H1 (cell line): ENCODE measurements at regions not wholly inside any gene's neighbourhood (a gene's known extent, or its start where the extent isn't known, plus 50 kb on each side); places are given as distances from the start of the nearest gene placed in this dataset.

Experiments used
- CTCF ChIA-PET: fragments of 300-600 bp; sonication (Branson Sonifier 250); formaldehyde crosslinking; loops from one replicate; lab custom pipeline; 2021; ENCODE audit not compliant: partially characterized antibody; lab: Charles Lee
- POLR2A ChIA-PET: fragments of 300-600 bp; sonication (Branson Sonifier 250); formaldehyde crosslinking; loops from one replicate; lab custom pipeline; 2021; ENCODE audit warnings: inconsistent platforms; ENCODE audit not compliant: partially characterized antibody; lab: Charles Lee
- DNase-seq, 2 experiments: peaks; one replicate each; pipeline versions ENCODE4 v3.0.0 to v3.0.0-alpha.2; 2010 to 2022; ENCODE audit warnings: low spot score in 2 of 2, low read depth in 1 of 2, mixed read lengths in 1 of 2
- FAIRE-seq: peaks from 2 replicates; lab custom pipeline; 2011; peaks lifted over from hg19 to GRCh38; lab: Jason Lieb, UNC
- H2AFZ ChIP-seq: 2 replicates; pipeline ENCODE4 v1.8.1; 2012; ENCODE audit warnings: low read length, inconsistent platforms
- H2AK5ac ChIP-seq: 2 replicates; pipeline ENCODE4 v1.6.1; 2013; ENCODE audit warnings: low read depth, low read length
- H2BK120ac ChIP-seq: replicated peaks from 2 replicates; pipeline ENCODE3; 2013; ENCODE audit warnings: low read depth, low read length, inconsistent platforms
- H2BK12ac ChIP-seq: 2 replicates; pipeline ENCODE4 v1.6.1; 2013; ENCODE audit warnings: low read depth, low read length
- H2BK15ac ChIP-seq: 2 replicates; pipeline ENCODE4 v1.6.1; 2013; ENCODE audit warnings: low read length
- H2BK20ac ChIP-seq: 2 replicates; pipeline ENCODE4 v1.6.1; 2013; ENCODE audit warnings: low read length
- H2BK5ac ChIP-seq: 2 replicates; pipeline ENCODE4 v1.6.1; 2013; ENCODE audit warnings: low read depth, low read length
- H3K14ac ChIP-seq: 2 replicates; pipeline ENCODE4 v1.6.1; 2013; ENCODE audit warnings: inconsistent platforms; ENCODE audit not compliant: insufficient read length
- H3K18ac ChIP-seq: 2 replicates; pipeline ENCODE4 v1.6.1; 2013; ENCODE audit warnings: low read length; ENCODE audit errors: extremely low read depth
- H3K23ac ChIP-seq: 2 replicates; pipeline ENCODE4 v1.6.1; 2013; ENCODE audit warnings: inconsistent platforms; ENCODE audit not compliant: insufficient read length
- H3K23me2 ChIP-seq: 2 replicates; pipeline ENCODE4 v1.6.1; 2013; ENCODE audit warnings: low read depth, low read length
- H3K27ac ChIP-seq: 2 replicates; pipeline ENCODE4 v1.6.1; 2011; ENCODE audit warnings: low read depth, low read length, inconsistent platforms
- H3K27me3 ChIP-seq, 4 experiments: replicated peaks in 1 of 4; 1 replicate in 1 of 4; 2 replicates in 3 of 4; pipeline versions ENCODE4 v1.6.1 to v1.8.1; 2011 to 2013; ENCODE audit warnings: low read length in 3 of 4, mild to moderate bottlenecking in 3 of 4, inconsistent platforms in 2 of 4, mixed read lengths in 2 of 4, moderate library complexity in 1 of 4; ENCODE audit not compliant: control insufficient read depth in 3 of 4, insufficient read depth in 3 of 4; ENCODE audit errors: extremely low read depth in 1 of 4
- H3K36me3 ChIP-seq, 4 experiments: 2 replicates each; pipeline versions ENCODE4 v1.6.1 to v1.8.1; 2011 to 2013; ENCODE audit warnings: mild to moderate bottlenecking in 4 of 4, low read length in 3 of 4, moderate library complexity in 2 of 4, control low read depth in 1 of 4, inconsistent platforms in 1 of 4; ENCODE audit not compliant: insufficient read depth in 4 of 4, control insufficient read depth in 2 of 4
- H3K4ac ChIP-seq: replicated peaks from 2 replicates; pipeline ENCODE3; 2013; ENCODE audit warnings: low read length, low read depth, mixed read lengths, inconsistent platforms; ENCODE audit not compliant: insufficient read length
- H3K4me1 ChIP-seq, 4 experiments: replicated peaks in 1 of 4; 1 replicate in 1 of 4; 2 replicates in 3 of 4; pipeline versions ENCODE4 v1.6.1 to v1.8.1; 2011 to 2013; ENCODE audit warnings: low read length in 3 of 4, inconsistent platforms in 2 of 4, mixed read lengths in 1 of 4; ENCODE audit not compliant: insufficient read depth in 4 of 4, control insufficient read depth in 3 of 4
- H3K4me2 ChIP-seq, 2 experiments: 2 replicates each; pipeline versions ENCODE4 v1.6.1 to v1.8.1; 2011 to 2013; ENCODE audit warnings: low read depth in 2 of 2, low read length in 2 of 2, control low read depth in 1 of 2, inconsistent platforms in 1 of 2, mild to moderate bottlenecking in 1 of 2; ENCODE audit not compliant: insufficient read depth in 1 of 2
- H3K4me3 ChIP-seq, 4 experiments: fragments of 200-600, 300-600 bp in 1 of 4; sonication (generic), shearing (Covaris generic), sonication (Bioruptor Twin) in 1 of 4; 2 replicates each; pipeline versions ENCODE4 v1.5.1 to v1.8.1; 2011 to 2016; ENCODE audit warnings: low read length in 4 of 4, low read depth in 3 of 4, control low read depth in 2 of 4, inconsistent platforms in 2 of 4, mild to moderate bottlenecking in 2 of 4, mixed read lengths in 1 of 4, moderate library complexity in 1 of 4; ENCODE audit not compliant: insufficient read depth in 2 of 4; ENCODE audit errors: extremely low read depth in 1 of 4
- H3K56ac ChIP-seq: replicated peaks from 2 replicates; pipeline ENCODE3; 2013; ENCODE audit warnings: low read depth, mild to moderate bottlenecking, mixed read lengths, low read length, inconsistent platforms; ENCODE audit not compliant: insufficient read length
- H3K79me1 ChIP-seq: 2 replicates; pipeline ENCODE4 v1.6.1; 2013; ENCODE audit warnings: low read depth, low read length, control low read depth
- H3K79me2 ChIP-seq, 2 experiments: 2 replicates each; pipeline versions ENCODE4 v1.6.1 to v1.8.1; 2012 to 2013; ENCODE audit warnings: low read length in 2 of 2, mild to moderate bottlenecking in 2 of 2, inconsistent platforms in 1 of 2; ENCODE audit not compliant: insufficient read depth in 2 of 2, control insufficient read depth in 1 of 2
- H3K9ac ChIP-seq, 4 experiments: replicated peaks in 1 of 4; 1 replicate in 1 of 4; 2 replicates in 3 of 4; pipeline versions ENCODE4 v1.6.1 to v1.8.1; 2011 to 2013; ENCODE audit warnings: low read depth in 3 of 4, low read length in 3 of 4, control low read depth in 2 of 4, mild to moderate bottlenecking in 2 of 4, moderate library complexity in 2 of 4, inconsistent platforms in 1 of 4; ENCODE audit errors: extremely low read depth in 1 of 4
- H3K9me3 ChIP-seq, 2 experiments: 2 replicates each; pipeline versions ENCODE4 v1.6.1 to v1.8.1; 2012 to 2013; ENCODE audit warnings: mild to moderate bottlenecking in 2 of 2, moderate library complexity in 2 of 2, control low read depth in 1 of 2, inconsistent platforms in 1 of 2, low read depth in 1 of 2, low read length in 1 of 2, mixed read lengths in 1 of 2; ENCODE audit not compliant: insufficient read depth in 2 of 2
- H4K20me1 ChIP-seq, 2 experiments: replicated peaks in 1 of 2; 2 replicates each; pipeline versions ENCODE3 to v1.8.1; 2011 to 2013; ENCODE audit warnings: inconsistent platforms in 2 of 2, low read length in 2 of 2, mild to moderate bottlenecking in 1 of 2; ENCODE audit not compliant: insufficient read depth in 2 of 2, control insufficient read depth in 1 of 2
- H4K5ac ChIP-seq: 2 replicates; pipeline ENCODE4 v1.6.1; 2013; ENCODE audit warnings: low read length, low read depth, mixed read lengths, inconsistent platforms; ENCODE audit not compliant: insufficient read length
- H4K8ac ChIP-seq: 2 replicates; pipeline ENCODE4 v1.8.0; 2013; ENCODE audit warnings: mild to moderate bottlenecking, moderate library complexity, low read length, inconsistent platforms; ENCODE audit not compliant: insufficient read depth; ENCODE audit errors: extremely low read depth
- H4K91ac ChIP-seq: replicated peaks from 2 replicates; pipeline ENCODE3; 2013; ENCODE audit warnings: low read length, mixed read lengths, inconsistent platforms; ENCODE audit not compliant: insufficient read length
- CTBP2 ChIP-seq: IDR thresholded peaks from 2 replicates; pipeline ENCODE4 v1.7.0; 2011; ENCODE audit warnings: borderline replicate concordance, mild to moderate bottlenecking, moderate library complexity, mixed read lengths, low read length; ENCODE audit not compliant: insufficient read depth, insufficient read length
- JUND ChIP-seq: IDR thresholded peaks from 2 replicates; pipeline ENCODE4 v1.6.1; 2011; ENCODE audit warnings: mild to moderate bottlenecking, improper control_type of control experiment, low read length
- POLR2AphosphoS5 ChIP-seq: IDR thresholded peaks from 2 replicates; pipeline ENCODE4 v1.6.1; 2011; ENCODE audit warnings: low read depth, low read length
- RBBP5 ChIP-seq: IDR thresholded peaks from 2 replicates; pipeline ENCODE4 v1.7.1; 2012; ENCODE audit warnings: low read depth, mild to moderate bottlenecking, inconsistent platforms, low read length, moderate library complexity, borderline replicate concordance
- WGBS, 2 experiments: shearing (Covaris generic) in 1 of 2; methylation state at CpG; one replicate each; pipeline versions ENCODE4 v1.1.6 to v1.1.7; 2013 to 2015; ENCODE audit warnings: low lambda C conversion rate in 2 of 2, mixed read lengths in 2 of 2, inconsistent platforms in 1 of 2, low coverage in 1 of 2, missing lambda C conversion rate in 1 of 2; ENCODE audit not compliant: insufficient replicate concordance in 2 of 2, insufficient coverage in 1 of 2, insufficient read length in 1 of 2; ENCODE audit errors: extremely low coverage in 1 of 2, missing lambda C conversion rate in 1 of 2; 5-methylcytosine and 5-hydroxymethylcytosine counted together

- Histone ChIP-seq H3K9ac (no peak overlapping the region), H2BK120ac (no peak overlapping the region), H3K23ac (no peak overlapping the region), H2BK15ac (no peak overlapping the region), H3K9me3 (0 out of 4 replicates have a peak, but pooled peaks cover 0 to 3% of the 10 kb centered on the region in 2 experiments), H4K20me1 (no peaks in the 10 kb centered on the region), H2AK5ac (no peak overlapping the region), H4K5ac (no peak overlapping the region), H3K4me1 (no peaks in the 10 kb centered on the region), H3K18ac (no peak overlapping the region), H2BK5ac (no peak overlapping the region), H3K79me2 (no peaks in the 10 kb centered on the region), H2AFZ (no peak overlapping the region), H2BK12ac (no peak overlapping the region), H3K23me2 (no peaks in the 10 kb centered on the region), H3K56ac (no peak overlapping the region), H3K4me2 (no peak overlapping the region), H3K4ac (no peak overlapping the region), H3K14ac (no peak overlapping the region), H4K91ac (no peak overlapping the region), H3K27ac (no peak overlapping the region), H3K4me3 (no peak overlapping the region), H4K8ac (no peak overlapping the region), H3K27me3 (no peaks in the 10 kb centered on the region), H3K79me1 (no peaks in the 10 kb centered on the region), H2BK20ac (no peak overlapping the region), H3K36me3 (no peaks in the 10 kb centered on the region)
- POLR2A ChIA-PET = no interaction called here
- TF ChIP-seq RBBP5 (no peak), JUND (no peak), CTBP2 (no peak), POLR2AphosphoS5 (no peak)
- CTCF ChIA-PET = interaction anchor here (0.9 kb wide), 1 partner anchor 8 kb away, joined by 3 read pairs; no protein-coding TSS in a partner anchor
- FAIRE-seq = no peak
- WGBS, 2 experiments = 63% methylated on average over 3 of the region's 3 CpGs; no CpG with 5 or more reads in 1 of the 2 experiments
- DNase-seq = no peak
Observed at GRCh38 chr20:22846863-22847262, 188.2 kb upstream of the SSTR4 start.
